GM23338 (cell line): ENCODE measurements at regions not wholly inside any gene's neighbourhood (a gene's known extent, or its start where the extent isn't known, plus 50 kb on each side); places are given as distances from the start of the nearest gene placed in this dataset.

ENCODE experiments used
- ATAC-seq: fragments of 200-7000 bp; cut with Tn5 transposase; 3 replicates; pipeline ENCODE4 v1.9.1; 2020
- DNase-seq: peaks from one replicate; pipeline ENCODE4 v3.0.0-alpha.2; 2015; ENCODE audit warnings: low spot score
- H2AFZ ChIP-seq: fragments of 200-600 bp; sonication (generic); 2 replicates; pipeline ENCODE4 v1.8.0; 2016; ENCODE audit warnings: antibody characterized with exemption, mild to moderate bottlenecking, moderate library complexity
- H3F3A ChIP-seq: fragments of 200-600 bp; sonication (generic); replicated peaks from 2 replicates; pipeline ENCODE4 v1.8.0; 2017; ENCODE audit warnings: antibody characterized with exemption, mixed run types, low read depth
- H3K27ac ChIP-seq: fragments of 200-600 bp; sonication (generic); 2 replicates; pipeline ENCODE4 v1.6.1; 2016; ENCODE audit warnings: low read depth
- H3K27me3 ChIP-seq: fragments of 200-600 bp; sonication (generic); 2 replicates; pipeline ENCODE4 v1.8.0; 2016; ENCODE audit warnings: mild to moderate bottlenecking, mixed run types, moderate library complexity; ENCODE audit not compliant: insufficient read depth
- H3K36me3 ChIP-seq: fragments of 200-600 bp; sonication (generic); 2 replicates; pipeline ENCODE4 v1.8.0; 2016; ENCODE audit warnings: mild to moderate bottlenecking; ENCODE audit not compliant: insufficient read depth
- H3K4me1 ChIP-seq: fragments of 200-600 bp; sonication (generic); 2 replicates; pipeline ENCODE4 v1.8.0; 2016; ENCODE audit warnings: mild to moderate bottlenecking, moderate library complexity; ENCODE audit not compliant: insufficient read depth
- H3K4me2 ChIP-seq: fragments of 200-600 bp; sonication (generic); 2 replicates; pipeline ENCODE4 v1.7.1; 2017; ENCODE audit warnings: mixed run types
- H3K4me3 ChIP-seq: fragments of 200-600 bp; sonication (generic); 2 replicates; pipeline ENCODE4 v1.6.1; 2016; ENCODE audit warnings: mixed run types
- H3K79me2 ChIP-seq: fragments of 200-600 bp; sonication (generic); replicated peaks from 2 replicates; pipeline ENCODE4 v1.8.0; 2017; ENCODE audit warnings: mild to moderate bottlenecking; ENCODE audit not compliant: insufficient read depth
- H3K9me2 ChIP-seq: fragments of 200-600 bp; sonication (generic); 2 replicates; pipeline ENCODE4 v1.8.0; 2017; ENCODE audit not compliant: insufficient read depth
- H4K20me1 ChIP-seq: fragments of 200-600 bp; sonication (generic); replicated peaks from 2 replicates; pipeline ENCODE4 v1.8.0; 2017; ENCODE audit warnings: mild to moderate bottlenecking; ENCODE audit not compliant: insufficient read depth
- H3K27ac Mint-ChIP-seq: 2 replicates; pipeline ENCODE4 v1.8.0; 2020; ENCODE audit warnings: inconsistent platforms, mild to moderate bottlenecking, moderate library complexity, mixed read lengths
- H3K27me3 Mint-ChIP-seq: 3 replicates; pipeline ENCODE4 v1.8.0; 2022; ENCODE audit warnings: low read depth, mild to moderate bottlenecking, moderate library complexity, mixed read lengths, inconsistent platforms; ENCODE audit not compliant: insufficient read depth, poor library complexity
- H3K36me3 Mint-ChIP-seq: 3 replicates; pipeline ENCODE4 v1.8.0; 2021; ENCODE audit warnings: low read depth, mild to moderate bottlenecking, inconsistent platforms, moderate library complexity, mixed read lengths
- H3K4me1 Mint-ChIP-seq: 3 replicates; pipeline ENCODE4 v1.8.0; 2020; ENCODE audit warnings: mild to moderate bottlenecking, inconsistent platforms, mixed read lengths
- H3K4me3 Mint-ChIP-seq: 3 replicates; pipeline ENCODE4 v1.8.0; 2021; ENCODE audit warnings: moderate library complexity, mild to moderate bottlenecking, inconsistent platforms, mixed read lengths
- H3K9me3 Mint-ChIP-seq: 3 replicates; pipeline ENCODE4 v1.8.0; 2020; ENCODE audit warnings: moderate library complexity, mild to moderate bottlenecking, inconsistent platforms, mixed read lengths
- CREB1 ChIP-seq: fragments of 250-450 bp; sonication (Bioruptor Pico); IDR thresholded peaks from 2 replicates; pipeline ENCODE4 v1.5.0; 2020; ENCODE audit warnings: low read depth, mild to moderate bottlenecking, moderate library complexity
- EZH2 ChIP-seq: fragments of 200-600 bp; sonication (generic); IDR thresholded peaks from one replicate; pipeline ENCODE4 v1.8.0; 2017; ENCODE audit warnings: antibody characterized with exemption, mild to moderate bottlenecking, low read depth; ENCODE audit not compliant: unreplicated experiment
- EZH2phosphoT487 ChIP-seq: fragments of 200-600 bp; sonication (generic); IDR thresholded peaks from one replicate; pipeline ENCODE4 v1.8.1; 2018; ENCODE audit warnings: antibody characterized with exemption; ENCODE audit not compliant: unreplicated experiment
- JUNB ChIP-seq: IDR thresholded peaks from one replicate; pipeline ENCODE4 v1.6.1; 2016; ENCODE audit warnings: antibody characterized with exemption; ENCODE audit not compliant: unreplicated experiment
- NANOG ChIP-seq: IDR thresholded peaks from 2 replicates; pipeline ENCODE4 v1.6.1; 2016; ENCODE audit warnings: antibody characterized with exemption, borderline replicate concordance
- POLR2AphosphoS5 ChIP-seq: IDR thresholded peaks from 2 replicates; pipeline ENCODE4 v1.6.1; 2016; ENCODE audit warnings: antibody characterized with exemption, low read depth
- STAT1 ChIP-seq: IDR thresholded peaks from one replicate; pipeline ENCODE4 v1.6.1; 2016; ENCODE audit warnings: antibody characterized with exemption; ENCODE audit not compliant: unreplicated experiment
- ZNF114 ChIP-seq: fragments of 250-450 bp; sonication (Bioruptor Pico); IDR thresholded peaks from 2 replicates; pipeline ENCODE4 v1.5.0; 2020; ENCODE audit warnings: mild to moderate bottlenecking, moderate library complexity
- ZNF331 ChIP-seq: fragments of 250-450 bp; sonication (Bioruptor Pico); IDR thresholded peaks from 2 replicates; pipeline ENCODE4 v1.5.0; 2020; ENCODE audit warnings: low read depth, mild to moderate bottlenecking, moderate library complexity
- TF ChIP-seq, protein P1 (sequence below): fragments of 250-450 bp; sonication (Bioruptor Pico); IDR thresholded peaks from 2 replicates; pipeline ENCODE4 v1.5.0; 2020; ENCODE audit warnings: mild to moderate bottlenecking, moderate library complexity
- TF ChIP-seq, protein P2 (sequence below): IDR thresholded peaks from 2 replicates; pipeline ENCODE4 v1.6.1; 2016; ENCODE audit warnings: antibody characterized with exemption
- TF ChIP-seq, protein P3 (sequence below): IDR thresholded peaks from one replicate; pipeline ENCODE4 v1.6.1; 2018; ENCODE audit warnings: antibody characterized with exemption; ENCODE audit not compliant: unreplicated experiment
- TF ChIP-seq, protein P4 (sequence below), 2 experiments: fragments of 200-600 bp in 1 of 2; sonication (generic) in 1 of 2; conservative IDR thresholded peaks; 2 replicates each; pipeline versions ENCODE4 v1.5.1 to v1.6.1; 2016 to 2017; ENCODE audit warnings: antibody characterized with exemption in 2 of 2, low read depth in 2 of 2, mild to moderate bottlenecking in 2 of 2, moderate library complexity in 1 of 2

DNA sequence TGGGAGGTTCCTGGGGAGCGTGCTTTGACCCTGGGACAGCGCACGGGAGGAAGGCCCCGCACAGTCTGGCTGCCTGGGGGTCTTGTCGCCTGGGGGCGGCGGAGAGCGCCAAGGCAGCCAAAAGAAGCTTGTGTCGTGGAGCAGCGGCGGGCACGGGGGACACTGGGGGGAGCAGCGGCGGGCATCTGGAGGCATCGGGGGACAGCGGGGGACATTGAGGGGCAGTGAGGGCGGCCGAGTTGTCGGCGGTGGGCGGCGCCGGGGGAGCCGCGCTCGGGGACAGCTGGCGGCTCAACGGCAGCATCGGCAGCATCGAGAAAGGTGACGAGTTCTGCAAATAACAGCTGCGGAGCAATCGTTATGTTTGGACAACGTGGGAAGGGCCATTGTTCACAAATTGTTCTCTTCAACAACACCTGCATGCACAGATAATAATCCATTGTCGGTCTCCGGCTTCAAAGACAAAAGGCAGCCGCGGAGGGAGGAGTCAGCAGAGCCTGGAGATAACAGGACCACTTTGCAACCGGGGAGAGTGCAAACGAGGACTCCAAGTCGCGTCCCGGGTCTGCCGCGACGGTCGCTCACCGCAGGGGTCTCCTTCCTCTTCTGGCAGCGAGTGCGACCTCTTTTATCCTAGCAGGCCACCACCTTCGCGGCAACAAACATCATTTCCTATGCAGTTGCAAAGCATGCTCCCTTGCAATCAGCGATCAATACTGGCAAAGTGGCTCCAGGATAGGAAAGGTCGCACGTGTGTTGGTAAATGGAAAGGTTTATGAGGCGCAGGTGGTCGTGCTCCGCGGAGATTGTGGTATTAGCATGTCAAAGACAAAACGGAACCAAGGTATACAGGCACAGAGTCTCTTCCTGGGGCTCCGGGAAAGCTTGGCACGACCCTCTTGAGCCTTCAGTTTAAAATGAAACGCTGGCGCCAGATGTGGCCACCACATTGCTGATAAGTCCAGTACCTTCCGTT lies 132.3 kb upstream of the DLX2 start:
- Mint-ChIP-seq H3K36me3 (no peaks in the 10 kb centered on the region; the same call in 2 of the 3 replicates), H3K27ac (peak overlapping the region; percentile 50; the same call in 1 of the 2 replicates), H3K4me1 (peaks cover 46% of the 10 kb centered on the region), H3K4me3 (peak overlapping the region; percentile 76), H3K9me3 (no peaks in the 10 kb centered on the region), H3K27me3 (peaks cover 15% of the 10 kb centered on the region)
- Histone ChIP-seq H3K36me3 (no peaks in the 10 kb centered on the region), H4K20me1 (no peaks in the 10 kb centered on the region), H3K79me2 (no peaks in the 10 kb centered on the region), H3F3A (no peaks in the 10 kb centered on the region), H3K4me1 (peaks cover 29% of the 10 kb centered on the region), H3K27ac (peak overlapping the region; percentile 2; the same call in 1 of the 2 replicates), H3K4me2 (peak overlapping the region; percentile 82), H2AFZ (peak overlapping the region; percentile 24), H3K4me3 (peak overlapping the region; percentile 54), H3K27me3 (peaks cover 49% of the 10 kb centered on the region), H3K9me2 (peaks cover 19% of the 10 kb centered on the region)
- TF ChIP-seq, protein P1, sequence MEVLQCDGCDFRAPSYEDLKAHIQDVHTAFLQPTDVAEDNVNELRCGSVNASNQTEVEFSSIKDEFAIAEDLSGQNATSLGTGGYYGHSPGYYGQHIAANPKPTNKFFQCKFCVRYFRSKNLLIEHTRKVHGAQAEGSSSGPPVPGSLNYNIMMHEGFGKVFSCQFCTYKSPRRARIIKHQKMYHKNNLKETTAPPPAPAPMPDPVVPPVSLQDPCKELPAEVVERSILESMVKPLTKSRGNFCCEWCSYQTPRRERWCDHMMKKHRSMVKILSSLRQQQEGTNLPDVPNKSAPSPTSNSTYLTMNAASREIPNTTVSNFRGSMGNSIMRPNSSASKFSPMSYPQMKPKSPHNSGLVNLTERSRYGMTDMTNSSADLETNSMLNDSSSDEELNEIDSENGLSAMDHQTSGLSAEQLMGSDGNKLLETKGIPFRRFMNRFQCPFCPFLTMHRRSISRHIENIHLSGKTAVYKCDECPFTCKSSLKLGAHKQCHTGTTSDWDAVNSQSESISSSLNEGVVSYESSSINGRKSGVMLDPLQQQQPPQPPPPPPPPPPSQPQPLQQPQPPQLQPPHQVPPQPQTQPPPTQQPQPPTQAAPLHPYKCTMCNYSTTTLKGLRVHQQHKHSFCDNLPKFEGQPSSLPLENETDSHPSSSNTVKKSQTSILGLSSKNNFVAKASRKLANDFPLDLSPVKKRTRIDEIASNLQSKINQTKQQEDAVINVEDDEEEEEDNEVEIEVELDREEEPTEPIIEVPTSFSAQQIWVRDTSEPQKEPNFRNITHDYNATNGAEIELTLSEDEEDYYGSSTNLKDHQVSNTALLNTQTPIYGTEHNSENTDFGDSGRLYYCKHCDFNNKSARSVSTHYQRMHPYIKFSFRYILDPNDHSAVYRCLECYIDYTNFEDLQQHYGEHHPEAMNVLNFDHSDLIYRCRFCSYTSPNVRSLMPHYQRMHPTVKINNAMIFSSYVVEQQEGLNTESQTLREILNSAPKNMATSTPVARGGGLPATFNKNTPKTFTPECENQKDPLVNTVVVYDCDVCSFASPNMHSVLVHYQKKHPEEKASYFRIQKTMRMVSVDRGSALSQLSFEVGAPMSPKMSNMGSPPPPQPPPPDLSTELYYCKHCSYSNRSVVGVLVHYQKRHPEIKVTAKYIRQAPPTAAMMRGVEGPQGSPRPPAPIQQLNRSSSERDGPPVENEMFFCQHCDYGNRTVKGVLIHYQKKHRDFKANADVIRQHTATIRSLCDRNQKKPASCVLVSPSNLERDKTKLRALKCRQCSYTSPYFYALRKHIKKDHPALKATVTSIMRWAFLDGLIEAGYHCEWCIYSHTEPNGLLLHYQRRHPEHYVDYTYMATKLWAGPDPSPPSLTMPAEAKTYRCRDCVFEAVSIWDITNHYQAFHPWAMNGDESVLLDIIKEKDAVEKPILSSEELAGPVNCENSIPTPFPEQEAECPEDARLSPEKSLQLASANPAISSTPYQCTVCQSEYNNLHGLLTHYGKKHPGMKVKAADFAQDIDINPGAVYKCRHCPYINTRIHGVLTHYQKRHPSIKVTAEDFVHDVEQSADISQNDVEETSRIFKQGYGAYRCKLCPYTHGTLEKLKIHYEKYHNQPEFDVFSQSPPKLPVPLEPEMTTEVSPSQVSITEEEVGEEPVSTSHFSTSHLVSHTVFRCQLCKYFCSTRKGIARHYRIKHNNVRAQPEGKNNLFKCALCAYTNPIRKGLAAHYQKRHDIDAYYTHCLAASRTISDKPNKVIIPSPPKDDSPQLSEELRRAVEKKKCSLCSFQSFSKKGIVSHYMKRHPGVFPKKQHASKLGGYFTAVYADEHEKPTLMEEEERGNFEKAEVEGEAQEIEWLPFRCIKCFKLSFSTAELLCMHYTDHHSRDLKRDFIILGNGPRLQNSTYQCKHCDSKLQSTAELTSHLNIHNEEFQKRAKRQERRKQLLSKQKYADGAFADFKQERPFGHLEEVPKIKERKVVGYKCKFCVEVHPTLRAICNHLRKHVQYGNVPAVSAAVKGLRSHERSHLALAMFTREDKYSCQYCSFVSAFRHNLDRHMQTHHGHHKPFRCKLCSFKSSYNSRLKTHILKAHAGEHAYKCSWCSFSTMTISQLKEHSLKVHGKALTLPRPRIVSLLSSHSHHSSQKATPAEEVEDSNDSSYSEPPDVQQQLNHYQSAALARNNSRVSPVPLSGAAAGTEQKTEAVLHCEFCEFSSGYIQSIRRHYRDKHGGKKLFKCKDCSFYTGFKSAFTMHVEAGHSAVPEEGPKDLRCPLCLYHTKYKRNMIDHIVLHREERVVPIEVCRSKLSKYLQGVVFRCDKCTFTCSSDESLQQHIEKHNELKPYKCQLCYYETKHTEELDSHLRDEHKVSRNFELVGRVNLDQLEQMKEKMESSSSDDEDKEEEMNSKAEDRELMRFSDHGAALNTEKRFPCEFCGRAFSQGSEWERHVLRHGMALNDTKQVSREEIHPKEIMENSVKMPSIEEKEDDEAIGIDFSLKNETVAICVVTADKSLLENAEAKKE (CRISPR knock-in tag): no peak
- TF ChIP-seq, protein P2, sequence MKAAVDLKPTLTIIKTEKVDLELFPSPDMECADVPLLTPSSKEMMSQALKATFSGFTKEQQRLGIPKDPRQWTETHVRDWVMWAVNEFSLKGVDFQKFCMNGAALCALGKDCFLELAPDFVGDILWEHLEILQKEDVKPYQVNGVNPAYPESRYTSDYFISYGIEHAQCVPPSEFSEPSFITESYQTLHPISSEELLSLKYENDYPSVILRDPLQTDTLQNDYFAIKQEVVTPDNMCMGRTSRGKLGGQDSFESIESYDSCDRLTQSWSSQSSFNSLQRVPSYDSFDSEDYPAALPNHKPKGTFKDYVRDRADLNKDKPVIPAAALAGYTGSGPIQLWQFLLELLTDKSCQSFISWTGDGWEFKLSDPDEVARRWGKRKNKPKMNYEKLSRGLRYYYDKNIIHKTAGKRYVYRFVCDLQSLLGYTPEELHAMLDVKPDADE: no peak
- TF ChIP-seq NANOG: peak; percentile 74
- TF ChIP-seq, protein P3, sequence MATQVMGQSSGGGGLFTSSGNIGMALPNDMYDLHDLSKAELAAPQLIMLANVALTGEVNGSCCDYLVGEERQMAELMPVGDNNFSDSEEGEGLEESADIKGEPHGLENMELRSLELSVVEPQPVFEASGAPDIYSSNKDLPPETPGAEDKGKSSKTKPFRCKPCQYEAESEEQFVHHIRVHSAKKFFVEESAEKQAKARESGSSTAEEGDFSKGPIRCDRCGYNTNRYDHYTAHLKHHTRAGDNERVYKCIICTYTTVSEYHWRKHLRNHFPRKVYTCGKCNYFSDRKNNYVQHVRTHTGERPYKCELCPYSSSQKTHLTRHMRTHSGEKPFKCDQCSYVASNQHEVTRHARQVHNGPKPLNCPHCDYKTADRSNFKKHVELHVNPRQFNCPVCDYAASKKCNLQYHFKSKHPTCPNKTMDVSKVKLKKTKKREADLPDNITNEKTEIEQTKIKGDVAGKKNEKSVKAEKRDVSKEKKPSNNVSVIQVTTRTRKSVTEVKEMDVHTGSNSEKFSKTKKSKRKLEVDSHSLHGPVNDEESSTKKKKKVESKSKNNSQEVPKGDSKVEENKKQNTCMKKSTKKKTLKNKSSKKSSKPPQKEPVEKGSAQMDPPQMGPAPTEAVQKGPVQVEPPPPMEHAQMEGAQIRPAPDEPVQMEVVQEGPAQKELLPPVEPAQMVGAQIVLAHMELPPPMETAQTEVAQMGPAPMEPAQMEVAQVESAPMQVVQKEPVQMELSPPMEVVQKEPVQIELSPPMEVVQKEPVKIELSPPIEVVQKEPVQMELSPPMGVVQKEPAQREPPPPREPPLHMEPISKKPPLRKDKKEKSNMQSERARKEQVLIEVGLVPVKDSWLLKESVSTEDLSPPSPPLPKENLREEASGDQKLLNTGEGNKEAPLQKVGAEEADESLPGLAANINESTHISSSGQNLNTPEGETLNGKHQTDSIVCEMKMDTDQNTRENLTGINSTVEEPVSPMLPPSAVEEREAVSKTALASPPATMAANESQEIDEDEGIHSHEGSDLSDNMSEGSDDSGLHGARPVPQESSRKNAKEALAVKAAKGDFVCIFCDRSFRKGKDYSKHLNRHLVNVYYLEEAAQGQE: no peak
- no peak for TF ChIP-seq ZNF114 (CRISPR knock-in tag)
- TF ChIP-seq ZNF331 (CRISPR knock-in tag): no peak
- TF ChIP-seq EZH2: peak; percentile 18
- TF ChIP-seq, protein P4, sequence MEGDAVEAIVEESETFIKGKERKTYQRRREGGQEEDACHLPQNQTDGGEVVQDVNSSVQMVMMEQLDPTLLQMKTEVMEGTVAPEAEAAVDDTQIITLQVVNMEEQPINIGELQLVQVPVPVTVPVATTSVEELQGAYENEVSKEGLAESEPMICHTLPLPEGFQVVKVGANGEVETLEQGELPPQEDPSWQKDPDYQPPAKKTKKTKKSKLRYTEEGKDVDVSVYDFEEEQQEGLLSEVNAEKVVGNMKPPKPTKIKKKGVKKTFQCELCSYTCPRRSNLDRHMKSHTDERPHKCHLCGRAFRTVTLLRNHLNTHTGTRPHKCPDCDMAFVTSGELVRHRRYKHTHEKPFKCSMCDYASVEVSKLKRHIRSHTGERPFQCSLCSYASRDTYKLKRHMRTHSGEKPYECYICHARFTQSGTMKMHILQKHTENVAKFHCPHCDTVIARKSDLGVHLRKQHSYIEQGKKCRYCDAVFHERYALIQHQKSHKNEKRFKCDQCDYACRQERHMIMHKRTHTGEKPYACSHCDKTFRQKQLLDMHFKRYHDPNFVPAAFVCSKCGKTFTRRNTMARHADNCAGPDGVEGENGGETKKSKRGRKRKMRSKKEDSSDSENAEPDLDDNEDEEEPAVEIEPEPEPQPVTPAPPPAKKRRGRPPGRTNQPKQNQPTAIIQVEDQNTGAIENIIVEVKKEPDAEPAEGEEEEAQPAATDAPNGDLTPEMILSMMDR (conservative IDR thresholded peaks at IDR 0.05; ENCODE audit: low read depth in 2 of 2): peak; percentile 9 to 44; a peak in 2 of 4 replicates
- TF ChIP-seq POLR2AphosphoS5: 0 out of 2 replicates have a peak, but pooled peaks have one; percentile 12
- TF ChIP-seq STAT1: no peak
- TF ChIP-seq EZH2phosphoT487: no peak
- TF ChIP-seq JUNB: no peak
- TF ChIP-seq CREB1 (CRISPR knock-in tag): no peak
- DNase-seq (peak; percentile 81), ATAC-seq (peak; percentile 72)
